ENCODE measurements at regions not wholly inside any gene's neighbourhood (a gene's known extent, or its start where the extent isn't known, plus 50 kb on each side); places are given as distances from the start of the nearest gene placed in this dataset.

DNA sequence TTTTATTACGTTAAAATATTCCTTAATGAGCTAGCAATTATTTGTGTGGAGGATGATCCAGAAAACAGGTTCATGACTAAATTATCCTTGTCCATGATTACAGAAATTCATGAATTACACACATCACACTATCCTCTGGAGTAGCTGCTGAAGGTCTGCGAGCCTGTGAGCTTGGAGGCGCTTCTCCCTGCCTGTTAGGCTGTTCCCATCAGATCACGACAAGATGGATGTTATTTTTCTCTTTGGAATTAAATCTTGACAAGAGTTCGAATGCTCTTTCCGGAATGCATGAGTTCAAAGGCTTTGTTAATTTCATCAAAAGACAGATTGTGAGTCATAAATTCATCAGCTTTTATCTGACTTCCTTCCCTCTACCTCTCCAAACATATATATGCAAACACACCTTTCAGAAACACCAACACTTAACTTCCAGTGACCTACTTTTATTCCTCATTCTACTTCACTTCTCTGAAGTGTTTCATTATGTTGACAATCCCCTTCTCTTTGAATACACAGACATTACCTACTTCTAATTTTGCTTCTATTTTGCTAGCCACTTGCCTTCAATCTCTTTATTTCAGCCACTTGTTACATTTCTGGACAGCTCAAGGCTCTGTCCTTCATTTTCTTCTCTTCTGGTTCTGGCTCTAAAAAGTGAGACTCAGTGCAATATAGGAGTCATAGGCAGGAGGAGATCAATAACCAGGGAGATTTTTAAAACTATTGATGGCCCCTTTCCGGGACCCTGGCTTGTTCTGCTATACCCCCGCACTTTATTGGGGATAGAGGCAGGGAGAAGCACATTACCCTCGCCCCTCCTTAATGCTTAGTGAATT, 274.6 kb downstream of the BTG1 start:
- TF ChIP-seq, protein P1, sequence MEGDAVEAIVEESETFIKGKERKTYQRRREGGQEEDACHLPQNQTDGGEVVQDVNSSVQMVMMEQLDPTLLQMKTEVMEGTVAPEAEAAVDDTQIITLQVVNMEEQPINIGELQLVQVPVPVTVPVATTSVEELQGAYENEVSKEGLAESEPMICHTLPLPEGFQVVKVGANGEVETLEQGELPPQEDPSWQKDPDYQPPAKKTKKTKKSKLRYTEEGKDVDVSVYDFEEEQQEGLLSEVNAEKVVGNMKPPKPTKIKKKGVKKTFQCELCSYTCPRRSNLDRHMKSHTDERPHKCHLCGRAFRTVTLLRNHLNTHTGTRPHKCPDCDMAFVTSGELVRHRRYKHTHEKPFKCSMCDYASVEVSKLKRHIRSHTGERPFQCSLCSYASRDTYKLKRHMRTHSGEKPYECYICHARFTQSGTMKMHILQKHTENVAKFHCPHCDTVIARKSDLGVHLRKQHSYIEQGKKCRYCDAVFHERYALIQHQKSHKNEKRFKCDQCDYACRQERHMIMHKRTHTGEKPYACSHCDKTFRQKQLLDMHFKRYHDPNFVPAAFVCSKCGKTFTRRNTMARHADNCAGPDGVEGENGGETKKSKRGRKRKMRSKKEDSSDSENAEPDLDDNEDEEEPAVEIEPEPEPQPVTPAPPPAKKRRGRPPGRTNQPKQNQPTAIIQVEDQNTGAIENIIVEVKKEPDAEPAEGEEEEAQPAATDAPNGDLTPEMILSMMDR (IDR thresholded peaks at IDR 0.05): no peak
- peaks cover 5% of the 10 kb centered on the region for H3K4me1 Mint-ChIP-seq
- no peak for DNase-seq
- no peak overlapping the region for H3K4me3 Mint-ChIP-seq
- H3K27me3 Mint-ChIP-seq (ENCODE audit: low read depth, poor library complexity): no peaks in the 10 kb centered on the region
- no peaks in the 10 kb centered on the region for H3K36me3 Mint-ChIP-seq (ENCODE audit: low read depth)
- peak overlapping the region; percentile 12 for H3K27ac Mint-ChIP-seq
- peaks cover 10% of the 10 kb centered on the region for H3K9me3 Mint-ChIP-seq

DNA sequence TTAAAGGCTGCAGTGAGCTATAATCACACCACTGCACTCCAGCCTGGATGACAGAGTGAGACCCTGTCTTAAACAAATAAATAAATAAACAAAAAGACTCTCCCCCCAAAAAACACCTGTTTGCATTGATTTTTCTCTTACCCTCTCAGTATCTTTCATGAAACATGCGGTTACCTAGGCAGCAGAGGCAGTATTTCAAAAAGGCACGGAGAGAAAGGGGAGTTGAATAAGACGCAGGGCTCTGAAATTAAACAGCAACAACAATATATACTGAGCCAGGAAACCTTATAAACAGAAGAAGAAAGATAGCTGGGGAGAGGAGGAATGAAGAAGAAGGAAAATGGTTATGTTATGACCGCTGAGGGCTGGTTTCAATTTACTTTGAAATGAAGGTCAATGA, 277.6 kb downstream of the BTG1 start:
- DNase-seq: no peak
- no peak overlapping the region for H3K27ac Mint-ChIP-seq
- peaks cover 5% of the 10 kb centered on the region for H3K4me1 Mint-ChIP-seq
- no peak overlapping the region for H3K4me3 Mint-ChIP-seq
- H3K9me3 Mint-ChIP-seq: peaks cover 10% of the 10 kb centered on the region
- H3K27me3 Mint-ChIP-seq (ENCODE audit: low read depth, poor library complexity): no peaks in the 10 kb centered on the region
- TF ChIP-seq, protein P1 (IDR thresholded peaks at IDR 0.05): no peak
- H3K36me3 Mint-ChIP-seq (ENCODE audit: low read depth): no peaks in the 10 kb centered on the region

DNA sequence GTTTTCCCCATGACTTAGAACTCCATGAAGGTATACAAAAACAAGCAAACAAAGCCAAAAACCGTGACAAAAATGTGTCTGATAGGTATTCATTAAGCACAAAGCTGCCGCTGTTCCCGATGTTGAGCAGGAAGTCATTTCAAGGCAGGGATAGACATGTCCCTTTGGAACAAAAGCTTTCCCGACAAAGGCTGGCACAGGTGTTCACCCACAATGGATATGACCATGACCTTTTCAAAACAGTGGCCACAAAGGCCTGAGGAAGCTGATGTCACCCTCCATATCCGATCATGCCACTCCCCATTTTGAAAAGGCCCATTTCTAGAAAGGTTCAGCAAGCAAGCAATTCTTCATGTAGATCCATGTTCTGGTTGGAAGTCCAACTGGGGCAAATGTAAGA, 279.1 kb downstream of the BTG1 start:
- H3K4me3 Mint-ChIP-seq: no peak overlapping the region
- no peak for DNase-seq
- H3K27ac Mint-ChIP-seq: no peak overlapping the region
- no peaks in the 10 kb centered on the region for H3K9me3 Mint-ChIP-seq
- H3K36me3 Mint-ChIP-seq (ENCODE audit: low read depth): no peaks in the 10 kb centered on the region
- H3K4me1 Mint-ChIP-seq: peaks cover 5% of the 10 kb centered on the region
- TF ChIP-seq, protein P1 (IDR thresholded peaks at IDR 0.05): no peak
- H3K27me3 Mint-ChIP-seq (ENCODE audit: low read depth, poor library complexity): no peaks in the 10 kb centered on the region

DNA sequence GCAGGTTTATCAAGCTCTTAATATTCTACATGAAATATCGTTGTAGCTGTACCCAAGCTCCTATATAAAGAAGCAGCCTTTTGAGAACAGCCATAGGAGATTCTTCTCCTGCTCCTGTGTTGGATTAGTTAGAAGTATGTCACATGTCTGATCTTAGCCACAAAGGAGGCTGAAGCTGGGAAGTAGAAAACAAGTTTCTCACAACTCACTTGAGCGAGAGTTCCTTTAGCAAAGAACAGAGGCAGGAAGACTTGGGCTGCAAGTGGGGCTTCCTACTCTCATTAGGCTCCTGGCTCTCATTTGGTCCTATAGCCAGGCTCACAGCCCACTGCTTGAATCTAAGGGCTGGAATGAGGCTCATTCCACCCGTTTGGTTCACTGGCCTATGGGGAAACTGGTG, 281.9 kb downstream of the BTG1 start:
- Mint-ChIP-seq H3K27me3 (ENCODE audit: low read depth, poor library complexity) (peaks cover 3% of the 10 kb centered on the region), H3K4me1 (peaks cover 5% of the 10 kb centered on the region), H3K9me3 (no peaks in the 10 kb centered on the region), H3K27ac (no peak overlapping the region), H3K36me3 (ENCODE audit: low read depth) (no peaks in the 10 kb centered on the region), H3K4me3 (no peak overlapping the region)
- TF ChIP-seq, protein P1 (IDR thresholded peaks at IDR 0.05): no peak
- no peak for DNase-seq

DNA sequence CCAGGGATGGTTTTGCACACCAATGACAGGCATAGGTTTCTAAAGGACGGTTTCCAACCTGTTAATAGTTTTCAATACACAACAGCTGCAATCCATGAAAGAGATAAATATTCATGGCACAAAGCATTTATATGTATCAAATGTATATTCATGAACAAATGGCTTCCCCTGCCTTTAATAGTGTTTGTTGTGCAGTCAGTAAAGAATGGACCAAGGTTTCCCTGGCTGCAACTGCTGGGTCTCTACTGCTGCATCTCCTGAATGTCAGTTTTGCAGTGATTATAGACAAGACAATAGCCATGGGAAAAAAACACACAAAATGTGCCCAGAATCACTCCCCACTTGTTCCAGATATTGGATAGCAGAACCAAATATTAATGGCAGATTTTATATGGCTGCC, 284.1 kb downstream of the BTG1 start:
- H3K4me1 Mint-ChIP-seq: no peaks in the 10 kb centered on the region
- DNase-seq: no peak
- no peak overlapping the region for H3K27ac Mint-ChIP-seq
- H3K9me3 Mint-ChIP-seq: no peaks in the 10 kb centered on the region
- no peaks in the 10 kb centered on the region for H3K36me3 Mint-ChIP-seq (ENCODE audit: low read depth)
- H3K4me3 Mint-ChIP-seq: no peak overlapping the region
- TF ChIP-seq, protein P1 (IDR thresholded peaks at IDR 0.05): no peak
- H3K27me3 Mint-ChIP-seq (ENCODE audit: low read depth, poor library complexity): peaks cover 3% of the 10 kb centered on the region

DNA sequence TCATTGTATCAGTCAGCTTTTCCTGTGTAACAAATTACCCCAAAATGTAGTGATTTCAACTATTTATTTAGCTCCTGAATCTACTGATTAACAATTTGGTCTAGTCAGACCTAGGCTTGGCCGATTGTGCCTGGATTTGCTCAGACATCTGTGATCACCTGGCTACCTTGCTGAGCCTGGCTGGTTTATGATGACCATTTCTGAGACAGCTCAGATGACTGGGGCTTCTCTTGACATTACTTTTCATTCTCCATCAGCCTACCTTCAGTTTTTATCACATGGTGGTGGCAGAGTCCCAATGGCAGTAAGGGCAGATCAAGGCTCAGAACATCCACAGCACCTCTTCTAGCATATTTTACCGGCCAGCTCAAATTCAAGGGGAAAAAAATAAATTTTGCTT, 286.3 kb downstream of the BTG1 start:
- peaks cover 3% of the 10 kb centered on the region for H3K27me3 Mint-ChIP-seq (ENCODE audit: low read depth, poor library complexity)
- H3K9me3 Mint-ChIP-seq: no peaks in the 10 kb centered on the region
- no peak overlapping the region for H3K4me3 Mint-ChIP-seq
- H3K27ac Mint-ChIP-seq: no peak overlapping the region
- TF ChIP-seq, protein P1 (IDR thresholded peaks at IDR 0.05): no peak
- no peak for DNase-seq
- H3K36me3 Mint-ChIP-seq (ENCODE audit: low read depth): no peaks in the 10 kb centered on the region
- H3K4me1 Mint-ChIP-seq: no peaks in the 10 kb centered on the region

Data from nephron progenitor cell (in vitro differentiated cells).